ENCODE measurements at regions not wholly inside any gene's neighbourhood (a gene's known extent, or its start where the extent isn't known, plus 50 kb on each side); places are given as distances from the start of the nearest gene placed in this dataset.

- Histone ChIP-seq H3K4me1 (peaks cover 47 to 52% of the 10 kb centered on the region in 2 donors), H3K27ac (no peak overlapping the region), H3K4me3 (no peak overlapping the region), H3K36me3 (no peaks in the 10 kb centered on the region), H3K27me3 (no peaks in the 10 kb centered on the region), H3K9me3 (no peaks in the 10 kb centered on the region)
- no peak for TF ChIP-seq POLR2A (IDR thresholded peaks at IDR 0.05)
- intact Hi-C loops (cut with DNase I; ENCODE audit: low total_unique reads) = loop anchor here (5.0 kb wide), 1 partner anchor 135 kb away; no protein-coding TSS in a partner anchor
- DNase-seq (no peak), ATAC-seq (no peak)
- in situ Hi-C loops (cut with MboI; ENCODE audit: low sequenced_read_pairs in 4 of 4) = loop anchor here in 1 of 4 donors (10.0 kb wide), 1 partner anchor 103 kb away; no protein-coding TSS in a partner anchor
These were observed 67.3 kb upstream of the EED start for GRCh38 chr11:86177302-86177701.

GRCh38 chr11:86176165-86176884, 68.2 kb upstream of the EED start:
- Histone ChIP-seq H3K4me1 (peaks cover 47 to 52% of the 10 kb centered on the region in 2 donors), H3K27me3 (no peaks in the 10 kb centered on the region), H3K27ac (no peak overlapping the region), H3K36me3 (no peaks in the 10 kb centered on the region), H3K9me3 (no peaks in the 10 kb centered on the region), H3K4me3 (no peak overlapping the region)
- peak in 1 of 2 donors; percentile 24 for DNase-seq
- in situ Hi-C loops (cut with MboI; ENCODE audit: low sequenced_read_pairs in 4 of 4) (loop anchor here in 1 of 4 donors (10.0 kb wide), 1 partner anchor 102 kb away; no protein-coding TSS in a partner anchor), intact Hi-C loops (cut with DNase I; ENCODE audit: low total_unique reads) (loop anchor here (5.0 kb wide), 1 partner anchor 134 kb away; no protein-coding TSS in a partner anchor)
- ATAC-seq = peak; percentile 42 to 47
- TF ChIP-seq CTCF (IDR thresholded peaks at IDR 0.05 in 4 of 5, conservative IDR thresholded peaks at IDR 0.05 in 1 of 5) (no peak), POLR2A (IDR thresholded peaks at IDR 0.05) (no peak)

GRCh38 chr11:86175626-86176025, 68.9 kb upstream of the EED start:
- Histone ChIP-seq H3K27ac (peak overlapping the region in 2 of 4 donors; percentile 85 to 88), H3K27me3 (no peaks in the 10 kb centered on the region), H3K36me3 (no peaks in the 10 kb centered on the region), H3K4me1 (peaks cover 47 to 52% of the 10 kb centered on the region in 2 donors), H3K4me3 (no peak overlapping the region), H3K9me3 (no peaks in the 10 kb centered on the region)
- no peak for DNase-seq
- intact Hi-C loops (cut with DNase I; ENCODE audit: low total_unique reads) (loop anchor here (2.0 to 5.0 kb wide), 2 partner anchors 17 to 133 kb away; no protein-coding TSS in a partner anchor), in situ Hi-C loops (cut with MboI; ENCODE audit: low sequenced_read_pairs in 4 of 4) (loop anchor here in 1 of 4 donors (10.0 kb wide), 1 partner anchor 101 kb away; no protein-coding TSS in a partner anchor)
- no peak for ATAC-seq
- TF ChIP-seq CTCF (IDR thresholded peaks at IDR 0.05 in 4 of 5, conservative IDR thresholded peaks at IDR 0.05 in 1 of 5) (no peak), POLR2A (IDR thresholded peaks at IDR 0.05) (no peak)

- Histone ChIP-seq H3K27ac (peak overlapping the region; percentile 83 to 88 (median 85)), H3K27me3 (no peaks in the 10 kb centered on the region), H3K4me3 (no peak overlapping the region), H3K4me1 (peaks cover 46 to 52% of the 10 kb centered on the region in 2 donors), H3K36me3 (no peaks in the 10 kb centered on the region), H3K9me3 (no peaks in the 10 kb centered on the region)
- in situ Hi-C loops (cut with MboI; ENCODE audit: low sequenced_read_pairs in 4 of 4) = loop anchor here in 1 of 4 donors (10.0 kb wide), 1 partner anchor 100 kb away; no protein-coding TSS in a partner anchor
- DNase-seq (no peak), ATAC-seq (no peak)
- TF ChIP-seq POLR2A (IDR thresholded peaks at IDR 0.05) (no peak), CTCF (IDR thresholded peaks at IDR 0.05 in 4 of 5, conservative IDR thresholded peaks at IDR 0.05 in 1 of 5) (no peak)
- intact Hi-C loops (cut with DNase I; ENCODE audit: low total_unique reads) = loop anchor here (2.0 to 5.0 kb wide), 2 partner anchors 18 to 133 kb away; no protein-coding TSS in a partner anchor
These were observed 69.4 kb upstream of the EED start for GRCh38 chr11:86175191-86175590.

Data from gastrocnemius medialis (tissue), 4 donors.